SK-N-SH (cell line): ENCODE measurements at regions not wholly inside any gene's neighbourhood (a gene's known extent, or its start where the extent isn't known, plus 50 kb on each side); places are given as distances from the start of the nearest gene placed in this dataset.

Source experiments
- EP300 ChIP-seq, 2 experiments: IDR thresholded peaks; 2 replicates each; pipeline versions ENCODE4 v1.4.0 to v1.6.1; 2012; ENCODE audit warnings: borderline replicate concordance in 1 of 2, low read depth in 1 of 2, low read length in 1 of 2
- MXI1 ChIP-seq: IDR thresholded peaks from 2 replicates; pipeline ENCODE4 v1.6.1; 2012; ENCODE audit warnings: mild to moderate bottlenecking, low read depth, low read length, improper control_type of control experiment
- NFIC ChIP-seq: IDR thresholded peaks from 2 replicates; pipeline ENCODE4 v1.4.0; 2012; ENCODE audit warnings: borderline replicate concordance
- POLR2AphosphoS5 ChIP-seq: IDR thresholded peaks from 2 replicates; pipeline ENCODE4 v1.6.1; 2012; ENCODE audit warnings: low read depth, low read length
- RAD21 ChIP-seq: IDR thresholded peaks from 2 replicates; pipeline ENCODE4 v1.6.1; 2012; ENCODE audit warnings: mild to moderate bottlenecking, low read length
- SIN3A ChIP-seq: IDR thresholded peaks from 2 replicates; pipeline ENCODE4 v1.6.1; 2012; ENCODE audit warnings: low read depth, mild to moderate bottlenecking, low read length, moderate library complexity, borderline replicate concordance
- TCF12 ChIP-seq: IDR thresholded peaks from 2 replicates; pipeline ENCODE4 v1.4.0; 2012
- TEAD4 ChIP-seq: IDR thresholded peaks from 2 replicates; pipeline ENCODE4 v1.4.0; 2012; ENCODE audit warnings: mild to moderate bottlenecking, borderline replicate concordance; ENCODE audit not compliant: insufficient read depth
- TF ChIP-seq, protein P1 (sequence below): fragments of 200-600 bp; sonication (generic); IDR thresholded peaks from 2 replicates; pipeline ENCODE4 v1.6.1; 2017; ENCODE audit warnings: antibody characterized with exemption, mild to moderate bottlenecking, moderate library complexity
- TF ChIP-seq, protein P2 (sequence below): IDR thresholded peaks from 2 replicates; pipeline ENCODE4 v1.6.1; 2012; ENCODE audit warnings: mild to moderate bottlenecking, low read depth, low read length, moderate library complexity
- TF ChIP-seq, protein P3 (sequence below): IDR thresholded peaks from 2 replicates; pipeline ENCODE4 v1.4.0; 2012; ENCODE audit warnings: low read depth
- TF ChIP-seq, protein P4 (sequence below): IDR thresholded peaks from 2 replicates; pipeline ENCODE4 v1.4.0; 2012; ENCODE audit warnings: low read depth, borderline replicate concordance
- TF ChIP-seq, protein P5 (sequence below): IDR thresholded peaks from 2 replicates; pipeline ENCODE4; 2012

DNA sequence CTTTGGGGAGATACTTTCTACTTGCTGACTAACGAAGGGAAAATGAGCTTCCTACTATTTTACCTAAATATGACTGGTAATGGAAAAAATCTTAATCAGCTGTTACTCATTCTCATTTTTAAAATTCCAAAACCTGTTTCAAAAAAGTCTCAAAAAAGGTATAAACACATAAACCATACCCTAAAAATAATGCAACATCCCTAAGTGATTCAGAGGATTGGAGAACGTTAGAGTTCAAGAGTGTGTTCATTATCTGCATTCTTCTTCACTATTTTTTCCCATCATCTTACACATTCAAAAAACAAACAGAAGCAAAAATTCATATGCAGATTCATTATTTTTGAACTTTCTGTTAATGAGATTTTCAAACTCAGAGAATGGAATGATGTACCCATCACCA, 150.4 kb upstream of the GNAI1 start:
- TF ChIP-seq, protein P1, sequence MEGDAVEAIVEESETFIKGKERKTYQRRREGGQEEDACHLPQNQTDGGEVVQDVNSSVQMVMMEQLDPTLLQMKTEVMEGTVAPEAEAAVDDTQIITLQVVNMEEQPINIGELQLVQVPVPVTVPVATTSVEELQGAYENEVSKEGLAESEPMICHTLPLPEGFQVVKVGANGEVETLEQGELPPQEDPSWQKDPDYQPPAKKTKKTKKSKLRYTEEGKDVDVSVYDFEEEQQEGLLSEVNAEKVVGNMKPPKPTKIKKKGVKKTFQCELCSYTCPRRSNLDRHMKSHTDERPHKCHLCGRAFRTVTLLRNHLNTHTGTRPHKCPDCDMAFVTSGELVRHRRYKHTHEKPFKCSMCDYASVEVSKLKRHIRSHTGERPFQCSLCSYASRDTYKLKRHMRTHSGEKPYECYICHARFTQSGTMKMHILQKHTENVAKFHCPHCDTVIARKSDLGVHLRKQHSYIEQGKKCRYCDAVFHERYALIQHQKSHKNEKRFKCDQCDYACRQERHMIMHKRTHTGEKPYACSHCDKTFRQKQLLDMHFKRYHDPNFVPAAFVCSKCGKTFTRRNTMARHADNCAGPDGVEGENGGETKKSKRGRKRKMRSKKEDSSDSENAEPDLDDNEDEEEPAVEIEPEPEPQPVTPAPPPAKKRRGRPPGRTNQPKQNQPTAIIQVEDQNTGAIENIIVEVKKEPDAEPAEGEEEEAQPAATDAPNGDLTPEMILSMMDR: no peak
- TF ChIP-seq NFIC: no peak
- TF ChIP-seq, protein P2, sequence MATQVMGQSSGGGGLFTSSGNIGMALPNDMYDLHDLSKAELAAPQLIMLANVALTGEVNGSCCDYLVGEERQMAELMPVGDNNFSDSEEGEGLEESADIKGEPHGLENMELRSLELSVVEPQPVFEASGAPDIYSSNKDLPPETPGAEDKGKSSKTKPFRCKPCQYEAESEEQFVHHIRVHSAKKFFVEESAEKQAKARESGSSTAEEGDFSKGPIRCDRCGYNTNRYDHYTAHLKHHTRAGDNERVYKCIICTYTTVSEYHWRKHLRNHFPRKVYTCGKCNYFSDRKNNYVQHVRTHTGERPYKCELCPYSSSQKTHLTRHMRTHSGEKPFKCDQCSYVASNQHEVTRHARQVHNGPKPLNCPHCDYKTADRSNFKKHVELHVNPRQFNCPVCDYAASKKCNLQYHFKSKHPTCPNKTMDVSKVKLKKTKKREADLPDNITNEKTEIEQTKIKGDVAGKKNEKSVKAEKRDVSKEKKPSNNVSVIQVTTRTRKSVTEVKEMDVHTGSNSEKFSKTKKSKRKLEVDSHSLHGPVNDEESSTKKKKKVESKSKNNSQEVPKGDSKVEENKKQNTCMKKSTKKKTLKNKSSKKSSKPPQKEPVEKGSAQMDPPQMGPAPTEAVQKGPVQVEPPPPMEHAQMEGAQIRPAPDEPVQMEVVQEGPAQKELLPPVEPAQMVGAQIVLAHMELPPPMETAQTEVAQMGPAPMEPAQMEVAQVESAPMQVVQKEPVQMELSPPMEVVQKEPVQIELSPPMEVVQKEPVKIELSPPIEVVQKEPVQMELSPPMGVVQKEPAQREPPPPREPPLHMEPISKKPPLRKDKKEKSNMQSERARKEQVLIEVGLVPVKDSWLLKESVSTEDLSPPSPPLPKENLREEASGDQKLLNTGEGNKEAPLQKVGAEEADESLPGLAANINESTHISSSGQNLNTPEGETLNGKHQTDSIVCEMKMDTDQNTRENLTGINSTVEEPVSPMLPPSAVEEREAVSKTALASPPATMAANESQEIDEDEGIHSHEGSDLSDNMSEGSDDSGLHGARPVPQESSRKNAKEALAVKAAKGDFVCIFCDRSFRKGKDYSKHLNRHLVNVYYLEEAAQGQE: no peak
- TF ChIP-seq TCF12: peak; percentile 16; the same call in 1 of the 2 replicates
- TF ChIP-seq SIN3A: no peak
- TF ChIP-seq, protein P3, sequence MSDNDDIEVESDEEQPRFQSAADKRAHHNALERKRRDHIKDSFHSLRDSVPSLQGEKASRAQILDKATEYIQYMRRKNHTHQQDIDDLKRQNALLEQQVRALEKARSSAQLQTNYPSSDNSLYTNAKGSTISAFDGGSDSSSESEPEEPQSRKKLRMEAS: no peak
- TF ChIP-seq, protein P4, sequence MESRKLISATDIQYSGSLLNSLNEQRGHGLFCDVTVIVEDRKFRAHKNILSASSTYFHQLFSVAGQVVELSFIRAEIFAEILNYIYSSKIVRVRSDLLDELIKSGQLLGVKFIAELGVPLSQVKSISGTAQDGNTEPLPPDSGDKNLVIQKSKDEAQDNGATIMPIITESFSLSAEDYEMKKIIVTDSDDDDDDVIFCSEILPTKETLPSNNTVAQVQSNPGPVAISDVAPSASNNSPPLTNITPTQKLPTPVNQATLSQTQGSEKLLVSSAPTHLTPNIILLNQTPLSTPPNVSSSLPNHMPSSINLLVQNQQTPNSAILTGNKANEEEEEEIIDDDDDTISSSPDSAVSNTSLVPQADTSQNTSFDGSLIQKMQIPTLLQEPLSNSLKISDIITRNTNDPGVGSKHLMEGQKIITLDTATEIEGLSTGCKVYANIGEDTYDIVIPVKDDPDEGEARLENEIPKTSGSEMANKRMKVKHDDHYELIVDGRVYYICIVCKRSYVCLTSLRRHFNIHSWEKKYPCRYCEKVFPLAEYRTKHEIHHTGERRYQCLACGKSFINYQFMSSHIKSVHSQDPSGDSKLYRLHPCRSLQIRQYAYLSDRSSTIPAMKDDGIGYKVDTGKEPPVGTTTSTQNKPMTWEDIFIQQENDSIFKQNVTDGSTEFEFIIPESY: no peak
- TF ChIP-seq MXI1: no peak
- TF ChIP-seq TEAD4: peak; percentile 46; the same call in 1 of the 2 replicates
- TF ChIP-seq POLR2AphosphoS5: no peak
- TF ChIP-seq RAD21: no peak
- TF ChIP-seq, protein P5, sequence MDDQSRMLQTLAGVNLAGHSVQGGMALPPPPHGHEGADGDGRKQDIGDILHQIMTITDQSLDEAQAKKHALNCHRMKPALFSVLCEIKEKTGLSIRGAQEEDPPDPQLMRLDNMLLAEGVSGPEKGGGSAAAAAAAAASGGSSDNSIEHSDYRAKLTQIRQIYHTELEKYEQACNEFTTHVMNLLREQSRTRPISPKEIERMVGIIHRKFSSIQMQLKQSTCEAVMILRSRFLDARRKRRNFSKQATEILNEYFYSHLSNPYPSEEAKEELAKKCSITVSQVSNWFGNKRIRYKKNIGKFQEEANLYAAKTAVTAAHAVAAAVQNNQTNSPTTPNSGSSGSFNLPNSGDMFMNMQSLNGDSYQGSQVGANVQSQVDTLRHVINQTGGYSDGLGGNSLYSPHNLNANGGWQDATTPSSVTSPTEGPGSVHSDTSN: peak; percentile 0; the same call in 1 of the 2 replicates
- peak in 1 of 2 experiments; percentile 53; a peak in 1 of 4 replicates for TF ChIP-seq EP300 (IDR thresholded peaks at IDR 0.05; ENCODE audit: borderline replicate concordance in 1 of 2, low read depth in 1 of 2, low read length in 1 of 2)
